NB4 (cell line): ENCODE measurements at regions not wholly inside any gene's neighbourhood (a gene's known extent, or its start where the extent isn't known, plus 50 kb on each side); places are given as distances from the start of the nearest gene placed in this dataset.
"Not testable (repeated sequence)": the region's sequence is repeated elsewhere in the genome, so short reads cannot be mapped to it uniquely, and the experiment has no call there.

Experiments used
- DNase-seq: peaks from one replicate; pipeline ENCODE4 v3.0.0; 2010; ENCODE audit warnings: low read depth
- H3K4me3 ChIP-seq: one replicate; pipeline ENCODE4 v1.5.1; 2011; ENCODE audit warnings: mild to moderate bottlenecking, low read depth, low read length, moderate library complexity
- MYC ChIP-seq: IDR thresholded peaks from 2 replicates; pipeline ENCODE4 v1.6.1; 2011; ENCODE audit warnings: low read depth, low read length
- POLR2A ChIP-seq: IDR thresholded peaks from 2 replicates; pipeline ENCODE4 v1.6.1; 2011; ENCODE audit warnings: mild to moderate bottlenecking; ENCODE audit not compliant: insufficient read length; ENCODE audit errors: extremely low read depth
- TF ChIP-seq, protein P1 (sequence below): IDR thresholded peaks from 2 replicates; pipeline ENCODE4 v1.6.1; 2011; ENCODE audit warnings: low read depth, low read length
- TF ChIP-seq, protein P2 (sequence below): IDR thresholded peaks from one replicate; pipeline ENCODE4 v1.5.1; 2012; ENCODE audit warnings: low read depth, low read length

DNA sequence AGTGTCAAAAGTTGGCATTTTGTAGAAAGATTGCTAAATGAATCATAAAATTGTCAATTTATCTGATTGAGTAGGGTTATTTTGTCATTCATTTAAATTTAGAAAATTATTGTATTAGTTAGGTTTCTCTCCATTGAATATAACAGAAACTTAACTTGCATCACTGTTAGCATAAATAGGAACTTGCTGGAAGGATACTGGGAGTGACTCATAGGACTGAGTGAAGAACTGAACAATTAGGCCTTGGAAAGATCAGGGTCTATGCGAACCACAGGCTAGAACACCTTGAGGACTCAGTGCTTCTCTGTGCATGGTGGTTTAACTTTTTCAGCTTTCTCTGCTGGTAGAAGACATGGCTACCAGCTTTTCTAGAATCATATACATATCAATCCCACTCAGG lies 67.7 kb upstream of the IFNGR1 start:
- peak; percentile 14 for DNase-seq
- no peak overlapping the region for H3K4me3 ChIP-seq
- TF ChIP-seq, protein P1, sequence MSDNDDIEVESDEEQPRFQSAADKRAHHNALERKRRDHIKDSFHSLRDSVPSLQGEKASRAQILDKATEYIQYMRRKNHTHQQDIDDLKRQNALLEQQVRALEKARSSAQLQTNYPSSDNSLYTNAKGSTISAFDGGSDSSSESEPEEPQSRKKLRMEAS, result no peak
- no peak for TF ChIP-seq MYC

DNA sequence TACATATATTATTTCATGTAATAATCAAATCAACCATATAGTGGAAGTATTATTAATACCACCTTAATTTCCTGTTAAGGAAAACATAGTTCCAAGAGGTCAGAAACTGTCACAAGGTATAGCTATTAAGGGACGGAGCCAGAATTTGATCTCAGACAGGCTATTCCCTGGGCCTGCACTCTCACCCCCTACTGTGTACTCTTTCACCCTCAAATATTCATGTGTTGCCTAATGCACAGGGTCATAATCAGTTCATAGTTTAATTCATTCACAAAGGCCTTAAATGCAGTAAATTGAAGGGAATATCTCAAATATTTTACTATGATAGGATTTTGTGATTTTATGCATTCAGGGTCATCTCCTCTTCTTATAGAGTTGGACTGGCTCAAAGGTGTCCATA lies 67.2 kb upstream of the IFNGR1 start:
- TF ChIP-seq MYC, result no peak
- TF ChIP-seq, protein P2, sequence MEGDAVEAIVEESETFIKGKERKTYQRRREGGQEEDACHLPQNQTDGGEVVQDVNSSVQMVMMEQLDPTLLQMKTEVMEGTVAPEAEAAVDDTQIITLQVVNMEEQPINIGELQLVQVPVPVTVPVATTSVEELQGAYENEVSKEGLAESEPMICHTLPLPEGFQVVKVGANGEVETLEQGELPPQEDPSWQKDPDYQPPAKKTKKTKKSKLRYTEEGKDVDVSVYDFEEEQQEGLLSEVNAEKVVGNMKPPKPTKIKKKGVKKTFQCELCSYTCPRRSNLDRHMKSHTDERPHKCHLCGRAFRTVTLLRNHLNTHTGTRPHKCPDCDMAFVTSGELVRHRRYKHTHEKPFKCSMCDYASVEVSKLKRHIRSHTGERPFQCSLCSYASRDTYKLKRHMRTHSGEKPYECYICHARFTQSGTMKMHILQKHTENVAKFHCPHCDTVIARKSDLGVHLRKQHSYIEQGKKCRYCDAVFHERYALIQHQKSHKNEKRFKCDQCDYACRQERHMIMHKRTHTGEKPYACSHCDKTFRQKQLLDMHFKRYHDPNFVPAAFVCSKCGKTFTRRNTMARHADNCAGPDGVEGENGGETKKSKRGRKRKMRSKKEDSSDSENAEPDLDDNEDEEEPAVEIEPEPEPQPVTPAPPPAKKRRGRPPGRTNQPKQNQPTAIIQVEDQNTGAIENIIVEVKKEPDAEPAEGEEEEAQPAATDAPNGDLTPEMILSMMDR, result no peak
- TF ChIP-seq, protein P1, result no peak
- TF ChIP-seq POLR2A, result no peak
- DNase-seq, result no peak
- H3K4me3 ChIP-seq, result no peak overlapping the region

DNA sequence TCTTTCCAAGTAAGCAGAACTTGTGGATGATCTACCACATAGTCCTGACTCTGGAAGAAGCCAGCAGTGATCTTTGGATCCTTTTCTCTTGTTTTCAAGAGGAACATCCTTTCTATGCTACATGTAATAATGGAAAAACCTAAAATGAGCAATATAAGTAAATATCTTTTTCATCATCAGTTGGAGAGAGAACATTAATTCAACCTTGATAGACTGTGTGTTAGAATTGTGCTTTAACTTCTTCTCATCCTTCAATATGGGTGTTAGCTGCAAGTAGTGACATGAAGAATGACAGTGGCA lies 65.6 kb upstream of the IFNGR1 start:
- no peak overlapping the region for H3K4me3 ChIP-seq

DNA sequence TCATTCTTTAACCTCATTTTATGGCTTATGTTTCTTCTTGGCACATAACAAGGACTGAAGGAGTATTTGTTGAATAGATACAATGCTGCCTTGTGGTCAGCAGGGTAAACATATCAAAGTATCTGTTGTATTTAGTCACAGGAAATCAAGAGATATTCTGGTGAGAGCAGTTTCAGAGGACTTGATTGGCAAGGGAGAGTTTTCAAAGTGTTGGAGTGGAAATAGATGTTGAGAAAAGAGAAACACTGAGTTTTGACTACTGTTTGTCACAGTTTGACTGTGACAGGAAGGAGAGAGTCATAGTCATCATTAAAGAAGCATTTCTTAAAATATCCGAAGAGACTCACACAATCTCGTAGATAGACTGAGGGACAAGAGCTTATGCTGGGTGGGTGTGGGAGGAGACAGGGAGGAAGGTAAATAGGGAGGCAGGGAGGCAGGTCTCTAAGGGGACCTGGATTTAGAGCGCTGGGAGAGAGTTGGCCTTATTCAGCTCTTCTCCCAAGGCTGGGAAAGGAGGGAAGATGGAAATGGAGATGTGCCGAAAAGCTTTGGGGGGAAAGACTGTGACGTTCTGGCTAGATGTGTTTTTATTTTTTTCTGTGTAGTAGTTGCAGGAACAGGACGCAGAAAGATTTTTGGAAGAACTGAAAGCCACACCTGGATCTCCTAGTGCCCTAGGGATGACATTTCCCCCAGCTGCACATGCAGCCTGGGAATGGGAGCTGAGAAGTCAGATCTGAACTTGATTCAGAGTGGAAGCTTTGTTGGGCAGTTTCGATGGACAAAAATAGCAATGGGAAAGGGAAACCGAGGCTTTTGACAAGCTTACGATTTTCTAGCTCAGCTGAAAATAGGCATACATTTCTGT lies 65.0 kb upstream of the IFNGR1 start:
- TF ChIP-seq, protein P1, result no peak
- TF ChIP-seq, protein P2, result no peak
- TF ChIP-seq MYC (no peak), POLR2A (no peak)
- H3K4me3 ChIP-seq, result no peak overlapping the region
- no peak for DNase-seq

More for the DNA sequence above, 65.6 kb upstream of the IFNGR1 start:
- DNase-seq, result no peak
- TF ChIP-seq, protein P2, result no peak
- TF ChIP-seq, protein P1, result no peak
- no peak for TF ChIP-seq MYC
- TF ChIP-seq POLR2A, result no peak

DNA sequence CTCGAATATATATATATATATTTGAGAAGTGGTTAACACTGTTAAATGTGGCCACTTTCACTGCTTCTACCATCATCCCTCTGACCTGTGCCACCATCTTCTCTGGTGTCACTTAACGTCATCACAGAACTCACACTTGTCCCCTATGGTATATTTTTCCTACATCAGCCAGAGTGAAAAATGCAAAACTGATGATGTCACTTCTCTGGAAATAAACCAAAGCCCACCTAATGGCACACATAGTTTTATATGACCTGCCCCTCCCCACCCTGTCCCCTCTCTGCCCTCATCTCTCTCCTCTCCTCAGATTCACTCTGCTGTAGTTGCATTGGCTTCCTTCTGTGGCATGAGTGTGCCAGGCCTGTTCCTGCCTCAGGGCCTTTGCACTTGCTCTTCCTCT lies 63.9 kb upstream of the IFNGR1 start:
- DNase-seq, result no peak
- H3K4me3 ChIP-seq, result no peak overlapping the region
- TF ChIP-seq POLR2A, result no peak
- no peak for TF ChIP-seq MYC
- TF ChIP-seq, protein P2, result no peak
- TF ChIP-seq, protein P1, result no peak

DNA sequence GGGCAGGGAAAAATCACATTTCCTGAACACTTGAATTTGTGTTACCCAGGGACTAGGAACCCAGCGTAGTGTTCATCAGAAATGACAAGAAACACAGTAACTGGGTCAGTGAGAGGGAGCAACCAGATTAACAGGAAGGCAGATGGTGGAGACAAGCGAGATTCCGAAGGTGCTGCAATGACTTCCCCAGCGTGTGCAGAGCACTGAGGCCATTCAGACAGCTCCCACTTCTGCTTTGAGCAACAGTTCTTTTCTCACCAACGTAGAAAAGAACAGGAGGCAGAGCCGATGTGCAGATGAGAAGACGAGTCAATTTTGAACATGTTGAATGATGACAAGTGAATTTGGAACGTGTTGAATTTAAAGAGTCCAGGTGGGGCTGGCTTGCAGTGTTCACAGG lies 63.1 kb upstream of the IFNGR1 start:
- TF ChIP-seq, protein P1, result no peak
- no peak overlapping the region for H3K4me3 ChIP-seq
- DNase-seq, result peak; percentile 32

DNA sequence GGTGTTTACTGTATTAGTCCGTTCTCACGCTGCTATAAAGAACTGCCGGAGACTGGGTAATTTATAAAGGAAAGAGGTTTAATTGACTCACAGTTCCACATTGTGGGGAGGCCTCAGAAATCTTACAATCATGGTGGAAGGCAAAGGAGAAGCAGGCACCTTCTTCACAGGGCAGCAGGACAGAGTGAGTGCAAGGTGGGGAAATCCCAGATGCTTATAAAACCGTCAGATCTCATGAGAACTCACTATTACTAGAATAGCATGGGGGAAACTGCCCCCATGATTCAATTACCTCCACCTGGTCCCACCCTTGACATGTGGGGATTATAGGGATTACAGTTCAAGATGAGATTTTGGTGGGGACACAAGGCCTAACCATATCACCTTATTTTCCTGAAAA lies 60.1 kb upstream of the IFNGR1 start:
- not testable (repeated sequence) for H3K4me3 ChIP-seq, DNase-seq
